GM10266 (cell line): ENCODE measurements at regions not wholly inside any gene's neighbourhood (a gene's known extent, or its start where the extent isn't known, plus 50 kb on each side); places are given as distances from the start of the nearest gene placed in this dataset.

ENCODE experiments used
- DNase-seq: peaks from one replicate; pipeline ENCODE4 v3.0.0; 2012; ENCODE audit errors: extremely low spot score
- CTCF ChIP-seq: IDR thresholded peaks from 2 replicates; pipeline ENCODE4 v1.5.1; 2012; ENCODE audit warnings: mild to moderate bottlenecking, low read depth; ENCODE audit not compliant: control insufficient read depth, insufficient read depth; ENCODE audit errors: missing control alignments

DNA sequence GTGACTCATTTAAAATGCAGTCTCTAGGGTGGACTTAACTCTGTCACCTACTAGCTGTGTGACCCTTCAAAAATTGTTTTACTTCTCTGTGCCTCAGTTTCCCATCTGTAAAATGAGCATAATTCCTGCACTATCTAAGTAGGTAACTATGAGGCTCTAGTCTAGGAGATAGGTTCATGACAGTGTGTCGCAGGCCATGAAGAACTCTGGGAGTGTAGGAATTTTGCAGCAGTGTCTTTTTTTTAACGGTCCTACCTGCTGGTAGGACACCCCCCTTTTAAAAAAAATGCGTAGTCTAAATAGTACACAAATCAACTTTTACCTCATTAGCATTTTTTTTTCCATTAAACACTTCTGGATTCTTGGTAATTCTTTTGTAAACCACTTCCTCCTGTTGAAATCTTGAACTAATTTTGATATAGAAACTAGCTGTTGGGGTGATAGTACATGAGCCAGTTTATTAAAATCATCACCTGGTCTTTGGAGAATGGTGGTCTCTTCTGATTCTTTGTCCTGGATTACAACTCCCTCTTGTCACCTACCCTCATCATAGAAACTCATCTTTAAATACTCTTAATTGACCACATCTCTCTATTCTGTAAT is 86.0 kb upstream of the SLC38A2 start:
- no peak for TF ChIP-seq CTCF
- no peak for DNase-seq

GRCh38 chr12:46457958-46458357 is 85.4 kb upstream of the SLC38A2 start:
- no peak for TF ChIP-seq CTCF
- no peak for DNase-seq

GRCh38 chr12:46456356-46457334 is 84.1 kb upstream of the SLC38A2 start:
- TF ChIP-seq CTCF = no peak
- DNase-seq = no peak

GRCh38 chr12:46455648-46456352 is 83.2 kb upstream of the SLC38A2 start:
- no peak for DNase-seq
- TF ChIP-seq CTCF = no peak

GRCh38 chr12:46454981-46455380 is 82.4 kb upstream of the SLC38A2 start:
- no peak for DNase-seq
- TF ChIP-seq CTCF = no peak

GRCh38 chr12:46453428-46453827 is 80.9 kb upstream of the SLC38A2 start:
- DNase-seq = no peak
- no peak for TF ChIP-seq CTCF

- DNase-seq = no peak
- TF ChIP-seq CTCF = no peak
Measured at GRCh38 chr12:46452776-46453175, 80.2 kb upstream of the SLC38A2 start.
